Femur (tissue), 1 donor: ENCODE measurements at regions not wholly inside any gene's neighbourhood (a gene's known extent, or its start where the extent isn't known, plus 50 kb on each side); places are given as distances from the start of the nearest gene placed in this dataset.
"Not testable (repeated sequence)": the region's sequence is repeated elsewhere in the genome, so short reads cannot be mapped to it uniquely, and the experiment has no call there.

ENCODE experiments used
- DNase-seq: peaks from one replicate; pipeline ENCODE4 v3.0.0-alpha.2; 2017

DNA sequence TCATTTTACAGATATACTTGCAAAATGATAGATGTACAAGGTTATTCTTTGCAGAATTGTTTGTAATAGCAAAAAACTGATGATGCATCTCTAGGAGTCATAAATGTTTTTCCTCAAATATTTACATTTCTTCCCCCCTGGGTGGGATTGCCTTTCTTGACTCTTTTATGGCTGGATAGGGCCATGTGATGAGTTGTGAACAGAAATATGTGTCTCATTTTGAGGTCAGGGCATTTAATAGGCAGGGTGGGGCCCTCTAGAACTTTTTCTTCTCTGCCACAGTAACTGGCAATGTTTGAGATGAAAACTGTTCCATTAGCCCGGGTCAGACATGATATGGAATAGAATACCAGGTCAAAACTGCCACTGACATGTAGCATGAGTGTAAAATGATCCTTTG is 159.5 kb upstream of the SYNCRIP start:
- no peak for DNase-seq

GRCh38 chr6:85798931-85799652 is 156.4 kb upstream of the SYNCRIP start:
- no peak for DNase-seq

- no peak for DNase-seq
Measured at GRCh38 chr6:85797993-85798392, 155.3 kb upstream of the SYNCRIP start.

- no peak for DNase-seq
Measured at GRCh38 chr6:85795945-85796344, 153.3 kb upstream of the SYNCRIP start.

GRCh38 chr6:85792254-85792653 is 149.6 kb upstream of the SYNCRIP start:
- no peak for DNase-seq

DNA sequence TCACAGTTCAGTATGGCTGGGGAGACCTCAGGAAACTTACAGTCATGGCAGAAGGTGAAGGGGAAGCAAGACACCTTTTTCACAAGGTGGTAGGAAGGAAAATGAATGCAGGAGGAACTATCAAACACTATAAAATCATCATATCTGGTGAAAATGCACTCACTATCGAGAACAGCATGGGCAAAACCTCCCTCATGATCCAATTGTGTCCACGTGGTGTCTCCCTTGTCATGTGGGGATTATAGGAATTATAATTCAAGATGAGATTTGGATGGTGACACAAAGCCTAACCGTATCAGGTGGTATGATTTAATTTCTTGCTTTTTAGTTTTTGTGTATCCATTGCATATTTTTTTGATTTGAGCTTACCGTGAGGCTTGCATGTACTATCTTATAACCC is 133.2 kb upstream of the SYNCRIP start:
- DNase-seq = no peak

- DNase-seq = no peak
Measured at GRCh38 chr6:85772641-85773040, 130.0 kb upstream of the SYNCRIP start.

GRCh38 chr6:85771925-85772430 is 129.3 kb upstream of the SYNCRIP start:
- no peak for DNase-seq

DNA sequence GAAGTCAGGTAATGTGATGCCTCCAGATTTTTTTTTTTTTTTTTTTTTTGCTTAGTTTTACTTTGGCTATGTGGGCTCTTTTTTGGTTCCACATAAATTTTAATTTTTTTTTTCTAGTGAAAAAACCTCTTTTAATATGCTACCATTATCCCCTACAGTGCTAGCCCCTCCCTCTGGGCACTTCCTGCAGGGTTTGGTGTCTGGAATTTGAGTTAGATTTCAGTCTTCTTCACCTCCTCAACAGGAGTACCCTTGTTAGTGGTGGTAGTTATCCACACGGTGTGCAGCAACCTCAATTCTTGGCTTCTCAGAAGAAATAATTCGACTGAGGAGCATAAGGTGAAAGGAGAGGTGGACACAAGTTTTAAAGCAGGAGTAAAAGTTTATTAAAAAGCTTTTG is 128.8 kb upstream of the SYNCRIP start:
- no peak for DNase-seq

DNA sequence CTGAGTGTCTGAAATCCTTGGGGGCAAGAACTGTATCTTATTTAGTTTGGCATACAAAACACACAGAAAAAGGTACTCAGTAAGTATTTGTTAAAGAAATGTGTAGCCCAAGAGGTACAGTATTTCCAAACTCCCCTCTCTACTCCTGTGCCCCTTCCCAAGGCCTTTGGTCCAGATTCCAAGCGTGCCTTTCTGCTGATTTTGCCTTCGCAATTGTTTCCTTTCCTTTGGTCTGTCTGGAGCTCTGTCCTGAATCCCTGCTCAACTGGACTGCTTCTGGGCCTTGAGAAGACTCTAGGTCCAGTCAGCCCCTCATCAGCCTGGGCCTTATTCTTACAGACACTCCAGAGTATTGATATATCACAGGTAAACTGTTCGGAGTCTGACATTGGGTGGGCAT is 122.2 kb upstream of the SYNCRIP start:
- no peak for DNase-seq

DNA sequence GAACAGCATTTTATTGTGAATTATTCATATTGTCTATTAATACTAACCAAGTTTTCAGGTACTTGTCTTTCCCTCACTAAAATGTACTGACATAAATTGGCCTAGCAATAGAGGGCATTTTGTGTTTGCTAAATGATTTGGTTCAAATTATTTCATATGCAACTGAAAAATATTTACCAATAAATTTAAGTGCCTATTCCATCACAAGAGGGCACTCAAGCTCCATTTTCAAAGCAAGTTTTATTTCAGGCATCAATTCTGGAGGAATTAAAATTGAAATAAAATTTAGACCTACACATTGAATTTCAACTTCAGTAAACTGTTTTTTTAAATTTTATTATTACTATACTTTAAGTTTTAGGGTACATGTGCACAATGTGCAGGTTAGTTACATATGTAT is 114.3 kb upstream of the SYNCRIP start:
- DNase-seq = no peak

DNA sequence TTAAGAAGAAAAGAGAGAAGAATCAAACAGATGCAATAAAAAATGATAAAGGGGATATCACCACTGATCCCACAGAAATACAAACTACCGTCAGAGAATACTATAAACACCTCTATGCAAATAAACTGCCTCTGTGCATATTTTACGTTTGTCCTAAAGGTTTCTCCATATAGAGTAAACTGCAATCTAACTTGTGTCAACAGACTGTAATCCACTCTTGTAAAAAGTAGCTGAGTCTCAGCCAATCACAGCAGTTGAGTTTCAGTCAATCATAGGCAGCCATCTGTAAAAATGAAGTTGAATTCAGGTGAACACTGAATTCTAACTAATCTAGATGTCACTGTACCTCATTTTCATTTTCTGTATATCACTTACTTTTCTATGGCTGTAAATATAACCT is 112.2 kb upstream of the SYNCRIP start:
- DNase-seq = no peak

DNA sequence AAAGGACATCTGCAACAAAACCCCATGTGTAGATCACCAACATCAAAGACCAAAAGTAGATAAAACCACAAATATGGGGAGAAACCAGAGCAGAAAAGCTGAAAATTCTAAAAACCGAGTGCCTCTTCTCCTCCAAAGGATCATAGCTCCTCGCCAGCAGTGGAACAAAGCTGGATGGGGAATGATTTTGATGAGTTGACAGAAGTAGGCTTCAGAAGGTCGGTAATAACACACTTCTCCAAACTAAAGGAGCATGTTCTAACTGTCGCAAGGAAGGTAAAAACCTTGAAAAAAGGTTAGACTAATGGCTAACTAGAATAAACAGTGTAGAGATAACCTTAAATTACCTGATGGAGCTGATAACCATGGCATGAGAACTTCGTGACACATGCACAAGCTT is 109.9 kb upstream of the SYNCRIP start:
- no peak for DNase-seq

DNA sequence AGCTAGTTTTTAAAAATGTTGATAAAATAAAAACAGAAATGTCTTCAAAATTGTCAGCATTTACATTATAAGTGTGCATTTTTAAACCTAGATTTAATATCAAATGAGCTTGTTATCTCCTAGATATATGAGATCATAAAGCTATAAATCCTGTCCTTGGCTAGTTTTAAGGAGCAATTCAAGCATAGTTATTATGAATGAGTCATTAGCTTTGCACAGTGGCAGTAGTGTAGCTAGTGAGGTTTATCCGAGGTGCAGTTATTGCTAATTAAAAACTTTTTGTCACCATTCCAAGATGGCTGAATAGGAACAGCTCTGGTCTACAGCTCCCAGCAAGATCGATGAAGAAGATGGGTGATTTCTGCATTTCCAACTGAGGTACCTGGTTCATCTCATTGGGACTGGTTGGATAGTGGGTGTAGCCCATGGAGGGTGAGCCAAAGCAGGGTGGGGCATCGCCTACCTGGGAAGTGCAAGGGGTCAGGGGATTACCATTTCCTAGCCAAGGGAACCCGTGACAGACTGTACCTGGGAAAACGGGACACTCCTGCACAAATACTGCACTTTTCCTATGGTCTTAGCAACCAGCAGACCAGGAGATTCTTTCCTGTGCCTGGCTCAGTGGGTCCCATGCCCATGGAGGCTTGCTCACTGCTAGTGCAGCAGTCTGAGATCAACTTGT is 108.8 kb upstream of the SYNCRIP start:
- no peak for DNase-seq

DNA sequence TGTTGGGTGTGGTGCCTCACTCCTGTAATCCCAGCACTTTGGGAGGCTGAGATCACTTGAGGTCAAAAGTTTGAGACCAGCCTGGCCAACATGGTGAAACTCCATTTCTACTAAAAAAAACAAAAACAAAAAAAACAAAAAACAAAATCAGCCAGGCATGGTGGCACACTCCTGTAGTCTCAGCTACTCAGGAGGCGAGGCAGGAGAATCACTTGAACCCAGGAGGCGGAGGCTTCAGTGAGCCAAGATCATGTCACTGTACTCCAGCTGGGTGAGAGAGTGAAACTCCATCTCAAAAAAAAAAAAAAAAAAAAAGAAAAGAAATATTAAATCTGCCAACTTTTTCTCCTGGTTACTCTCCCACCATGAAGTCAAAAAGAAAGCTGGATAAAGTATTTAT is 107.5 kb upstream of the SYNCRIP start:
- DNase-seq = not testable (repeated sequence)

- DNase-seq = no peak
Measured at GRCh38 chr6:85749236-85749635, 106.5 kb upstream of the SYNCRIP start.

DNA sequence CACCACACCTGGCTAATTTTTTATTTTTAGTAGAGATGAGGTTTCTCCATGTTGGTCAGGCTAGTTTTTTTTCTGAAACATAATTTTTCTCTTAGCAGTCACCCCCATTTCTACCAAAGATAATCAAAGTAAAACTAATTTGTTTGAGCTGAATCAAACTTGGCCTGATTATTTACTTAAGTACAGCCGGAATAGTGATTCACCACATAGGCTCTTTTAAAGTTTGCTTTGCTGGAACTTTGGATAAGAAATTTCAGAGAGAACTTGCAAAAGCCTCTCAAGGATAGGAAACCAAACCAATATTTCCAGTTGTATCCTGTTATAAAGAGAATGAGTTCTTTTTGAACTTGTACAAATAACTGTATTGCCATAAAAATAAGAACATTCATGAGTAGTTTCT is 105.0 kb upstream of the SYNCRIP start:
- no peak for DNase-seq

GRCh38 chr6:85747093-85747492 is 104.4 kb upstream of the SYNCRIP start:
- DNase-seq = no peak

DNA sequence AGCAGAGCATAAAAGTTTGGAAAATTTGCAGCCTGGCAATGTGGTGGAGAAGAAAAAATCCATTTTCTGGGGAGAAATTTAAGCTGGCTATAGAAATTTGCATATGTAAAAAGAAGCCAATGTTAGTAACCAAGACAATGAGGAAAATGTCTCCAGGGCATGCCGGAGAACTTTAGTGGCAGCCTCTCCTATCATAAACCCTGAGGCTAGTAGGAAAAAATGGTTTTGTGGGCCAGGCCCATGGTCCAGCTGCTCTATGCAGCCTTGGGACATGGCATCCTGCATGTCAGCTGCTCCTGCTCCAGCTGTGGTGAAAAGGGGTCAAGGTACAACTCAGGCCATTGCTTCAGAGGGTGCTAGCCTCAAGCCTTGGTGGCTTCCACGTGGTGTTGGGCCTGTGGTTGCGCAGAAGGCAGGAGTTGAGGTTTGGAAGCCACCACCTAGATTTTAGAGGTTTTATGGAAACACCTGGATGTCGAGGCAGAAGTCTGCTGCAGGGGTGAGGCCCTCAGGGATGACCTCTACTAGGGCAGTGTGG is 101.8 kb upstream of the SYNCRIP start:
- DNase-seq = no peak

GRCh38 chr6:85726206-85726605 is 83.5 kb upstream of the SYNCRIP start:
- no peak for DNase-seq

- no peak for DNase-seq
Measured at GRCh38 chr6:85715797-85716196, 73.1 kb upstream of the SYNCRIP start.

- DNase-seq = no peak
Measured at GRCh38 chr6:85714893-85715530, 72.3 kb upstream of the SYNCRIP start.

DNA sequence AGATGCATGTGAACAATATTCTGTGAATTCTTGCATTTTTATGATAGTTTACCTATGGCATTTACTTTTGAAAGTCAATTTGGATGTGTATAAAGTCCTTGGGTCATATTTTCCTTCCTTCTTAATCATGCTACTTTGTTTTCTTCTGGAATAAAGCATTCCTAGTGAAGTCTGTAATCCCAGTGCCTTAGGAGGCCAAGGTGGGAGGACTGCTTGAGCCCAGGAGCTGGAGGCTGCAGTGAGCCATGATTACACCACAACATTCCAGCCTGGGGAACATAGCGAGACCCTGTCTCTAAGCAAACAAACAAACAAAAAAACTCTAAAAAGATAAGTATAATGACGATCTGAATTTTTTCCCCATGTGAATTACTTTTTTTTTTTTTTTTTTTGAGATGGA is 69.7 kb upstream of the SYNCRIP start:
- DNase-seq = no peak
